Endothelial cell of umbilical vein (primary cell): ENCODE measurements at regions not wholly inside any gene's neighbourhood (a gene's known extent, or its start where the extent isn't known, plus 50 kb on each side); places are given as distances from the start of the nearest gene placed in this dataset.

Experiments
- BruUV-seq: library from RNA; stranded (reverse); fragments of 400-500 nt; replicated peaks from 2 replicates; lab custom pipeline; 2021; lab: Mats Ljungman, UMichigan
- CTCF ChIA-PET: fragments of 300-600, 350-600 bp; sonication (Branson Sonifier 250); formaldehyde crosslinking; loops from one replicate; lab custom pipeline; 2021; ENCODE audit warnings: antibody characterized with exemption, inconsistent platforms; lab: Charles Lee
- POLR2A ChIA-PET: fragments of 300-600, 350-600 bp; sonication (Branson Sonifier 250); formaldehyde crosslinking; loops from one replicate; lab custom pipeline; 2021; ENCODE audit warnings: antibody characterized with exemption, inconsistent platforms; lab: Charles Lee
- DNase-seq: peaks from one replicate; pipeline ENCODE4 v3.0.0-alpha.2; 2011; ENCODE audit warnings: low read depth, low spot score
- FAIRE-seq: peaks from 2 replicates; lab custom pipeline; 2011; peaks lifted over from hg19 to GRCh38; lab: Jason Lieb, UNC
- H2AFZ ChIP-seq: 2 replicates; pipeline ENCODE4 v1.6.0; 2012; ENCODE audit warnings: low read depth, low read length, control low read depth, inconsistent platforms
- H3K27ac ChIP-seq: 2 replicates; pipeline ENCODE4 v1.5.1; 2011; ENCODE audit warnings: low read depth, mild to moderate bottlenecking, control low read depth, low read length, moderate library complexity; ENCODE audit not compliant: insufficient read depth
- H3K27me3 ChIP-seq, 2 experiments: 2 replicates each; pipeline versions ENCODE4 v1.6.0 to v1.6.1; 2011; ENCODE audit warnings: low read length in 2 of 2, mixed read lengths in 1 of 2; ENCODE audit not compliant: control insufficient read depth in 2 of 2, insufficient read depth in 2 of 2
- H3K36me3 ChIP-seq, 2 experiments: 2 replicates in 1 of 2; 3 replicates in 1 of 2; pipeline ENCODE4 v1.5.1; 2011; ENCODE audit warnings: low read length in 2 of 2, mild to moderate bottlenecking in 1 of 2, moderate library complexity in 1 of 2; ENCODE audit not compliant: control insufficient read depth in 2 of 2, insufficient read depth in 2 of 2; ENCODE audit errors: extremely low read depth in 1 of 2
- H3K4me1 ChIP-seq: 3 replicates; pipeline ENCODE4 v1.5.1; 2011; ENCODE audit warnings: mild to moderate bottlenecking, low read length; ENCODE audit not compliant: control insufficient read depth, insufficient read depth; ENCODE audit errors: extremely low read depth
- H3K4me2 ChIP-seq: 2 replicates; pipeline ENCODE4 v1.6.1; 2011; ENCODE audit warnings: low read length, control low read depth, mixed read lengths; ENCODE audit not compliant: insufficient read depth
- H3K4me3 ChIP-seq, 3 experiments: fragments of 200-600 bp in 1 of 3; sonication (generic), shearing (Covaris generic) in 1 of 3; replicated peaks in 1 of 3; 2 replicates each; pipeline ENCODE4 v1.5.1; 2011 to 2016; ENCODE audit warnings: control low read depth in 3 of 3, low read length in 3 of 3, mild to moderate bottlenecking in 2 of 3, inconsistent platforms in 1 of 3, low read depth in 1 of 3, moderate library complexity in 1 of 3; ENCODE audit not compliant: insufficient read depth in 1 of 3
- H3K79me2 ChIP-seq: 2 replicates; pipeline ENCODE4 v1.6.0; 2012; ENCODE audit warnings: low read length, inconsistent platforms; ENCODE audit not compliant: control insufficient read depth, insufficient read depth
- H3K9ac ChIP-seq: replicated peaks from 2 replicates; pipeline ENCODE3; 2011; ENCODE audit warnings: low read length, control low read depth; ENCODE audit not compliant: insufficient read depth; ENCODE audit errors: extremely low read depth
- H3K9me1 ChIP-seq: replicated peaks from 3 replicates; pipeline ENCODE4 v1.6.0; 2011; ENCODE audit warnings: mild to moderate bottlenecking, low read length; ENCODE audit not compliant: control insufficient read depth, insufficient read depth; ENCODE audit errors: extremely low read depth
- H3K9me3 ChIP-seq: replicated peaks from 2 replicates; pipeline ENCODE4 v1.5.1; 2012; ENCODE audit warnings: low read length, inconsistent platforms; ENCODE audit not compliant: control insufficient read depth, insufficient read depth
- H4K20me1 ChIP-seq: replicated peaks from 2 replicates; pipeline ENCODE3; 2011; ENCODE audit warnings: mild to moderate bottlenecking, low read length; ENCODE audit not compliant: control insufficient read depth, insufficient read depth; ENCODE audit errors: extremely low read depth
- EZH2 ChIP-seq: IDR thresholded peaks from 2 replicates; pipeline ENCODE4 v1.6.1; 2012; ENCODE audit warnings: borderline replicate concordance, low read depth, mild to moderate bottlenecking, moderate library complexity, low read length, inconsistent platforms; ENCODE audit not compliant: severe bottlenecking
- FOS ChIP-seq: IDR thresholded peaks from 2 replicates; pipeline ENCODE4 v1.6.1; 2011; ENCODE audit warnings: mild to moderate bottlenecking, low read length, moderate library complexity, borderline replicate concordance; ENCODE audit not compliant: insufficient read depth
- GATA2 ChIP-seq: IDR thresholded peaks from 2 replicates; pipeline ENCODE4 v1.7.0; 2011; ENCODE audit warnings: low read depth, mild to moderate bottlenecking, moderate library complexity, mixed read lengths, low read length; ENCODE audit not compliant: insufficient read length, insufficient read depth
- MYC ChIP-seq: IDR thresholded peaks from one replicate; pipeline ENCODE4 v1.6.1; 2011; ENCODE audit warnings: mild to moderate bottlenecking, low read depth, low read length
- POLR2A ChIP-seq: IDR thresholded peaks from 2 replicates; pipeline ENCODE4 v1.6.1; 2012; ENCODE audit warnings: low read depth, mild to moderate bottlenecking, control low read depth, low read length
- POLR2AphosphoS5 ChIP-seq: IDR thresholded peaks from 2 replicates; pipeline ENCODE4 v1.6.1; 2012; ENCODE audit warnings: low read depth, mild to moderate bottlenecking, control low read depth, low read length, moderate library complexity; ENCODE audit not compliant: insufficient read depth
- dilution Hi-C: fragments of 300-500 bp; cut with MboI; formaldehyde crosslinking; loops from one replicate; pipeline ENCODE4 v1.15.0; 2019; ENCODE audit warnings: low sequenced_read_pairs; ENCODE audit not compliant: extremely low pct_ligation_motif_present
- intact Hi-C: fragments of 100-400 bp; cut with micrococcal nuclease; formaldehyde crosslinking; loops from one replicate; pipeline ENCODE4 v1.10.0; 2022
- TF ChIP-seq, protein P1 (sequence below): IDR thresholded peaks from 2 replicates; pipeline ENCODE4 v1.6.1; 2011; ENCODE audit not compliant: insufficient read depth, insufficient read length
- TF ChIP-seq, protein P2 (sequence below), 2 donors: IDR thresholded peaks; 1 replicate in 1 of 2; 2 replicates in 1 of 2; pipeline ENCODE4 v1.5.1; 2011; ENCODE audit warnings: low read length in 2 of 2, mild to moderate bottlenecking in 2 of 2, moderate library complexity in 2 of 2, control low read depth in 1 of 2, inconsistent platforms in 1 of 2, low read depth in 1 of 2; ENCODE audit not compliant: insufficient read depth in 1 of 2; ENCODE audit errors: extremely low read depth in 1 of 2

DNA sequence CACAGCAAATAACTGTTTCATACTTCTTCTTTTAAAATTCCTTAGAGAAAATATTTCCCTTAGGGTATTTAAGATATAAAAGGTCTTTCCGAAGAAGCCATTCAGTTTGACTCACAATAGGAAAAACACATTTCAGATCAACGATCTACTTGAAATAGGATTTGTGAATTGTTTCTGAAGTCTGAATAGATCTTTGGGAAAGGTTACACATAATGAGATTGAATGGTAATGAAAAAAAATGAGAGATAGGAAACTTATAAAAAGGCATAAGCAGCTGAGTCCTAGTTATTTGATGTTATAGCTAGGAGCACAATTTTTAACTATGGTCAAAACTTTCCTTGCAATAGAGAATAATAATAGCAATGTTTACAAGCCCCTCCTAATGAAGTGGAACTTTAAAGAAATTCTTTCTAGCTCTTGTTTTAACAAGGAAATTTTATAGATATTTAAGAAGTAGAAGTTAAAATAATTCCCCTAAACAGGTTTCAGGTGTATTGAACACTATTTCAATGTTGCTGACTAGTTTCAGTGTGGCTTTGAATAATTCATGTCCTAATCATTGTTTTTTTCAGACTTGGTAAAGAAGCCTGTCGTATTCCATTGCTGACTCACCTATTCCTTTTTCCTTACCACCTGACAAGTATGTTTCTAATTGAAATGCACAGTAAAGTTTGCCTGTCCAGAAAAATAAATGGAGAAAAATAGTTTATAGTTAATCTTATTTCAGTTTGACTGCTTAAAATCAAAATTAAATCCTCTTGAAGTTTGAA, 89.1 kb downstream of the PCDH18 start:
- no TSS peak for BruUV-seq
- no peaks in the 10 kb centered on the region for H3K36me3 ChIP-seq
- DNase-seq: no peak
- no peak overlapping the region for H2AFZ ChIP-seq
- no peaks in the 10 kb centered on the region for H3K9me1 ChIP-seq
- dilution Hi-C loops (no loop called here), intact Hi-C loops (no loop called here)
- H3K4me2 ChIP-seq: no peak overlapping the region
- H3K27me3 ChIP-seq: no peaks in the 10 kb centered on the region
- peak; percentile 42 for FAIRE-seq
- H3K9ac ChIP-seq: no peak overlapping the region
- TF ChIP-seq POLR2A (no peak), POLR2AphosphoS5 (no peak), MYC (no peak), EZH2 (no peak), FOS (no peak), GATA2 (no peak)
- TF ChIP-seq, protein P1, sequence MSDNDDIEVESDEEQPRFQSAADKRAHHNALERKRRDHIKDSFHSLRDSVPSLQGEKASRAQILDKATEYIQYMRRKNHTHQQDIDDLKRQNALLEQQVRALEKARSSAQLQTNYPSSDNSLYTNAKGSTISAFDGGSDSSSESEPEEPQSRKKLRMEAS: no peak
- TF ChIP-seq, protein P2, sequence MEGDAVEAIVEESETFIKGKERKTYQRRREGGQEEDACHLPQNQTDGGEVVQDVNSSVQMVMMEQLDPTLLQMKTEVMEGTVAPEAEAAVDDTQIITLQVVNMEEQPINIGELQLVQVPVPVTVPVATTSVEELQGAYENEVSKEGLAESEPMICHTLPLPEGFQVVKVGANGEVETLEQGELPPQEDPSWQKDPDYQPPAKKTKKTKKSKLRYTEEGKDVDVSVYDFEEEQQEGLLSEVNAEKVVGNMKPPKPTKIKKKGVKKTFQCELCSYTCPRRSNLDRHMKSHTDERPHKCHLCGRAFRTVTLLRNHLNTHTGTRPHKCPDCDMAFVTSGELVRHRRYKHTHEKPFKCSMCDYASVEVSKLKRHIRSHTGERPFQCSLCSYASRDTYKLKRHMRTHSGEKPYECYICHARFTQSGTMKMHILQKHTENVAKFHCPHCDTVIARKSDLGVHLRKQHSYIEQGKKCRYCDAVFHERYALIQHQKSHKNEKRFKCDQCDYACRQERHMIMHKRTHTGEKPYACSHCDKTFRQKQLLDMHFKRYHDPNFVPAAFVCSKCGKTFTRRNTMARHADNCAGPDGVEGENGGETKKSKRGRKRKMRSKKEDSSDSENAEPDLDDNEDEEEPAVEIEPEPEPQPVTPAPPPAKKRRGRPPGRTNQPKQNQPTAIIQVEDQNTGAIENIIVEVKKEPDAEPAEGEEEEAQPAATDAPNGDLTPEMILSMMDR (IDR thresholded peaks at IDR 0.05; ENCODE audit: extremely low read depth in 1 of 2, insufficient read depth in 1 of 2, low read depth in 1 of 2, low read length in 2 of 2): no peak
- H3K27ac ChIP-seq: no peak overlapping the region
- H4K20me1 ChIP-seq: no peaks in the 10 kb centered on the region
- no peaks in the 10 kb centered on the region for H3K9me3 ChIP-seq
- H3K4me3 ChIP-seq: no peak overlapping the region
- no peaks in the 10 kb centered on the region for H3K79me2 ChIP-seq
- H3K4me1 ChIP-seq: no peaks in the 10 kb centered on the region
- POLR2A ChIA-PET: no interaction called here
- CTCF ChIA-PET: no interaction called here
